H4 (cell line): ENCODE measurements at regions not wholly inside any gene's neighbourhood (a gene's known extent, or its start where the extent isn't known, plus 50 kb on each side); places are given as distances from the start of the nearest gene placed in this dataset.
"Not testable (repeated sequence)": the region's sequence is repeated elsewhere in the genome, so short reads cannot be mapped to it uniquely, and the experiment has no call there.

Experiments
- DNase-seq: peaks from one replicate; pipeline ENCODE4 v3.0.0-alpha.2; 2015; ENCODE audit warnings: low spot score

- no peak for DNase-seq
These were observed 300.0 kb upstream of the CTNNB1 start for GRCh38 chr3:40899286-40899712.

- no peak for DNase-seq
These were observed 298.0 kb upstream of the CTNNB1 start for GRCh38 chr3:40901298-40901697.

GRCh38 chr3:40901796-40902195 is 297.5 kb upstream of the CTNNB1 start:
- DNase-seq: no peak

- DNase-seq: not testable (repeated sequence)
These were observed 291.3 kb upstream of the CTNNB1 start for GRCh38 chr3:40907907-40908465.

GRCh38 chr3:40908612-40909011 is 290.7 kb upstream of the CTNNB1 start:
- DNase-seq: no peak

- DNase-seq: no peak
These were observed 288.0 kb upstream of the CTNNB1 start for GRCh38 chr3:40911264-40911663.

- DNase-seq: no peak
These were observed 287.4 kb upstream of the CTNNB1 start for GRCh38 chr3:40911928-40912327.

- no peak for DNase-seq
These were observed 286.8 kb upstream of the CTNNB1 start for GRCh38 chr3:40912461-40912860.

- no peak for DNase-seq
These were observed 286.1 kb upstream of the CTNNB1 start for GRCh38 chr3:40913192-40913591.

- DNase-seq: no peak
These were observed 285.7 kb upstream of the CTNNB1 start for GRCh38 chr3:40913641-40914040.

GRCh38 chr3:40914475-40914874 is 284.8 kb upstream of the CTNNB1 start:
- DNase-seq: no peak

- no peak for DNase-seq
These were observed 283.9 kb upstream of the CTNNB1 start for GRCh38 chr3:40915346-40915865.

- DNase-seq: no peak
These were observed 279.3 kb upstream of the CTNNB1 start for GRCh38 chr3:40920041-40920440.

GRCh38 chr3:40921251-40921650 is 278.1 kb upstream of the CTNNB1 start:
- DNase-seq: no peak

- DNase-seq: no peak
These were observed 276.2 kb upstream of the CTNNB1 start for GRCh38 chr3:40923143-40923542.

GRCh38 chr3:40923651-40924050 is 275.7 kb upstream of the CTNNB1 start:
- DNase-seq: no peak

- DNase-seq: no peak
These were observed 274.7 kb upstream of the CTNNB1 start for GRCh38 chr3:40924559-40925141.

- DNase-seq: no peak
These were observed 274.1 kb upstream of the CTNNB1 start for GRCh38 chr3:40925231-40925630.

GRCh38 chr3:40930131-40930538 is 269.2 kb upstream of the CTNNB1 start:
- no peak for DNase-seq

GRCh38 chr3:40930756-40931155 is 268.5 kb upstream of the CTNNB1 start:
- no peak for DNase-seq

GRCh38 chr3:40938591-40938990 is 260.7 kb upstream of the CTNNB1 start:
- DNase-seq: no peak

GRCh38 chr3:40939030-40939740 is 260.1 kb upstream of the CTNNB1 start:
- DNase-seq: no peak

GRCh38 chr3:40939741-40940130 is 259.6 kb upstream of the CTNNB1 start:
- no peak for DNase-seq
